Activated T-cell treated with anti-CD3 and anti-CD28 coated beads, Interleukin-2, amount 50 U/mL, for 72 hours (primary cell): ENCODE measurements at regions not wholly inside any gene's neighbourhood (a gene's known extent, or its start where the extent isn't known, plus 50 kb on each side); places are given as distances from the start of the nearest gene placed in this dataset.
"Not testable (repeated sequence)": the region's sequence is repeated elsewhere in the genome, so short reads cannot be mapped to it uniquely, and the experiment has no call there.

Experiments
- ATAC-seq, 2 donors: fragments of 150-1000 bp; cut with Tn5 transposase; replicated peaks in 1 of 2; 2 replicates each; pipeline ENCODE4 v1.10.0; 2021; ENCODE audit warnings: moderate library complexity in 2 of 2, mild to moderate bottlenecking in 1 of 2
- DNase-seq, 2 donors: peaks; one replicate each; pipeline ENCODE4 v3.0.0; 2021 to 2022; ENCODE audit warnings: mixed read lengths in 1 of 2
- H3K27ac Mint-ChIP-seq: one replicate; pipeline ENCODE4 v1.8.0; 2022; ENCODE audit warnings: mild to moderate bottlenecking, moderate library complexity, mixed read lengths
- H3K27me3 Mint-ChIP-seq: one replicate; pipeline ENCODE4 v1.8.0; 2022; ENCODE audit warnings: low read depth, mixed read lengths
- H3K36me3 Mint-ChIP-seq, 2 donors: one replicate each; pipeline ENCODE4 v1.8.0; 2022; ENCODE audit warnings: mixed read lengths in 2 of 2, mild to moderate bottlenecking in 1 of 2; ENCODE audit not compliant: insufficient read depth in 2 of 2
- H3K4me1 Mint-ChIP-seq: one replicate; pipeline ENCODE4 v1.8.0; 2022; ENCODE audit warnings: low read depth, mixed read lengths
- H3K4me3 Mint-ChIP-seq, 2 donors: one replicate each; pipeline ENCODE4 v1.8.0; 2022; ENCODE audit warnings: mild to moderate bottlenecking in 2 of 2, mixed read lengths in 2 of 2, moderate library complexity in 2 of 2
- H3K9me3 Mint-ChIP-seq, 2 donors: one replicate each; pipeline ENCODE4 v1.8.0; 2022; ENCODE audit warnings: mixed read lengths in 2 of 2

- not testable (repeated sequence) for DNase-seq, H3K27ac Mint-ChIP-seq, H3K9me3 Mint-ChIP-seq, H3K27me3 Mint-ChIP-seq, ATAC-seq, H3K4me1 Mint-ChIP-seq, H3K4me3 Mint-ChIP-seq, H3K36me3 Mint-ChIP-seq
Observed at GRCh38 chrY:3195035-3195434, 259.9 kb downstream of the ZFY start.

GRCh38 chrY:3202287-3202686, 267.1 kb downstream of the ZFY start:
- not testable (repeated sequence) for DNase-seq, H3K27ac Mint-ChIP-seq, H3K36me3 Mint-ChIP-seq, ATAC-seq, H3K27me3 Mint-ChIP-seq, H3K4me1 Mint-ChIP-seq, H3K4me3 Mint-ChIP-seq, H3K9me3 Mint-ChIP-seq

DNA sequence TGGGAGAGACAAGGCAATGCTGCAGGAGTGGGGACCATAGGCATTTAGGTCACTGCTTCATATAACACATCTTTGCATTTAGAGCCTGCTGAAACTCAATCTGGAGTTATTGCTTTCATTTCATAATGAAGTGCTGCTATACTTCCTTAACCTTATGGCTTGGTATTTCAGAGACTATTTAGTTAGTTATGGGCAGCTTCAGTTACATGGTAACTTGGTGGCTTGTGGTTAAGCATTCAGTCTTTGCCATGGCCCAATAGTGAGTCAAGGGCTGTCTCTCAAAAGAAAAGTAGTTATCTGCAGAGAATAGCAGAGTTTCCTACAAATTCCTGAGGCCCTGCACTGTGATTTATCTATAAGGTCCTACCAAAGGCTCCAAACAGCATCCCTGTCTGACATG, 271.6 kb downstream of the ZFY start:
- not testable (repeated sequence) for H3K9me3 Mint-ChIP-seq, DNase-seq, H3K36me3 Mint-ChIP-seq, H3K4me1 Mint-ChIP-seq, H3K27me3 Mint-ChIP-seq, ATAC-seq, H3K27ac Mint-ChIP-seq, H3K4me3 Mint-ChIP-seq

- not testable (repeated sequence) for H3K4me3 Mint-ChIP-seq, H3K4me1 Mint-ChIP-seq, ATAC-seq, H3K27me3 Mint-ChIP-seq, H3K9me3 Mint-ChIP-seq, DNase-seq, H3K27ac Mint-ChIP-seq, H3K36me3 Mint-ChIP-seq
Observed at GRCh38 chrY:3213183-3213582, 278.0 kb downstream of the ZFY start.

DNA sequence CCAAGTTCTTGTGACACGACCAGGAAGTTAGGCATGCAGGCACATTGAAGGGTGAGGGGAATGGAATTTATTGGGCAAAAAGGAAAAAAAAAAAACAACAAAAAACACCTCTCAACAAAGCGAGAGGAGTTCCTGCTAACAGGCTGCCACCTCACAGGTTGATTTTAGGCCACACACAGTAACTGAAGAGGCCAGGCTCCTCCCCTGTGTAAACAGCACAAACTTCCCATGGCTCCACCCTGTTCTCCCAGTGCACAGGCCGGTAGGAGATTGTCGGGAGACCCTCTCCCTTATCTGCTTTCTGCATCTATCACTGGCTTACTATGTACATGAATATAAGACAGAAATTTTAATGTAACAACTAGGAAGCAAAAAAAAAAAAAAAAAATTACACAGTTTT, 283.0 kb downstream of the ZFY start:
- ATAC-seq, H3K4me3 Mint-ChIP-seq, H3K36me3 Mint-ChIP-seq, H3K27ac Mint-ChIP-seq, DNase-seq, H3K9me3 Mint-ChIP-seq, H3K27me3 Mint-ChIP-seq, H3K4me1 Mint-ChIP-seq: not testable (repeated sequence)

GRCh38 chrY:3218559-3218958, 283.4 kb downstream of the ZFY start:
- ATAC-seq, H3K27ac Mint-ChIP-seq, H3K9me3 Mint-ChIP-seq, H3K36me3 Mint-ChIP-seq, DNase-seq, H3K4me1 Mint-ChIP-seq, H3K27me3 Mint-ChIP-seq, H3K4me3 Mint-ChIP-seq: not testable (repeated sequence)

DNA sequence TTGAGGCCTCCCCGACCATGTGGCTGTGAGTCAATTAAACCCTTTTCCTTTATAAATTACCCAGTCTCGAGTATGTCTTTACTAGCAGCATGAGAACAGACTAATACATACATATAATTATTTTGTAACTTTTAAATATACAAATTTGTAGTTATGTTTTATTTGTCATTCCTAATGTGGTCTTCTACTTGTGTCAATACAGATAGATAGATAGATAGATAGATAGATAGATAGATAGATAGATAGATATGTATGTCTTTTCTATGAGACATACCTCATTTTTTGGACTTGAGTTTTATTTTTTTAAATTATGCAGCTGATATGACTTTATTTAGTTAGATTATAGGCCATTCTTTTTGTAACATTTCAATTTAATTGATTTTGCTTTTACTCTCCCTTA, 316.0 kb upstream of the TGIF2LY start:
- not testable (repeated sequence) for H3K27me3 Mint-ChIP-seq, DNase-seq, H3K4me1 Mint-ChIP-seq, ATAC-seq, H3K9me3 Mint-ChIP-seq, H3K4me3 Mint-ChIP-seq, H3K27ac Mint-ChIP-seq, H3K36me3 Mint-ChIP-seq

DNA sequence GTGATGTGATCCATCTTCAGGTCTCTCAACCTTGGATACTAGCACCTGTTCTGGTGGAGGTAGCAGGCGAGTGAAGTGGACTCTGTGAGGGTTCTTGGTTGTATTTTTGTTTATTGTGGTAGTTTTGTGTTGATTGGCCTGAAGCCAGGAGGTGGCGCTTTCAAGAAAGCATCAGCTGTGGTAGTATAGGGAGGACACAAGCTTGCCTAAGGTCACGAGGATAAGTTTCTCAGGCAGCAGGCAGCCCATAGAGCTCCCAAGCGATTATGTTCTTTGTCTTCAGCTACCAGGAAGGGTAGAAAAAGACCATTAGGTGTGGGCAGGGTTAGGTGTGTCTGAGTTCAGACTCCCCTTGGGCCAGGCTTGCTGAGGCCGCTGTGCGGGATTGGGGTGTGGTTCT, 290.8 kb upstream of the TGIF2LY start:
- H3K36me3 Mint-ChIP-seq, ATAC-seq: not testable (repeated sequence)

GRCh38 chrY:3297235-3297634, 281.6 kb upstream of the TGIF2LY start:
- ATAC-seq, H3K9me3 Mint-ChIP-seq: not testable (repeated sequence)

More for the DNA sequence above, 290.8 kb upstream of the TGIF2LY start:
- not testable (repeated sequence) for H3K4me3 Mint-ChIP-seq, H3K9me3 Mint-ChIP-seq, H3K27me3 Mint-ChIP-seq, H3K27ac Mint-ChIP-seq, DNase-seq, H3K4me1 Mint-ChIP-seq

DNA sequence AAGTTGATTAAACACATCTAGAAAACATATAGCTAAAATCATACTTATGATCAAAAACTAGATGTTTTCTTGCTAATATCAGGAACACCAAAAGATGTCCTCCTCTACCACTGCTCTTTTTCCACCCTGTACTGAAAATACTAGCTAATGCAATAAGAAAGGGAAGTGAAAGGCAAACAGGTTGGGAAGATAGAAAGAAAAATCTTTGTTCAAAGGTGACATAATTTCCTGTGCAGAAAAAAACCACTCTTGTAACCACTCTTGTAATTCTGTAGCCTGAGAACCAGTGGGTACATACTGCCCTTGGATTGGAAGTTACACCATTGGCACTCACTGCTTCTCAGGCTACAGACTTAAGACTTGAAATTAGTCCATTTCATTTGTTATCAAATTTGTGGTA, 258.9 kb upstream of the TGIF2LY start:
- not testable (repeated sequence) for H3K27ac Mint-ChIP-seq, H3K9me3 Mint-ChIP-seq, H3K4me3 Mint-ChIP-seq, ATAC-seq, H3K36me3 Mint-ChIP-seq, H3K27me3 Mint-ChIP-seq, DNase-seq, H3K4me1 Mint-ChIP-seq

More at GRCh38 chrY:3297235-3297634, 281.6 kb upstream of the TGIF2LY start:
- not testable (repeated sequence) for H3K36me3 Mint-ChIP-seq, H3K27ac Mint-ChIP-seq, H3K27me3 Mint-ChIP-seq, H3K4me1 Mint-ChIP-seq, H3K4me3 Mint-ChIP-seq, DNase-seq

DNA sequence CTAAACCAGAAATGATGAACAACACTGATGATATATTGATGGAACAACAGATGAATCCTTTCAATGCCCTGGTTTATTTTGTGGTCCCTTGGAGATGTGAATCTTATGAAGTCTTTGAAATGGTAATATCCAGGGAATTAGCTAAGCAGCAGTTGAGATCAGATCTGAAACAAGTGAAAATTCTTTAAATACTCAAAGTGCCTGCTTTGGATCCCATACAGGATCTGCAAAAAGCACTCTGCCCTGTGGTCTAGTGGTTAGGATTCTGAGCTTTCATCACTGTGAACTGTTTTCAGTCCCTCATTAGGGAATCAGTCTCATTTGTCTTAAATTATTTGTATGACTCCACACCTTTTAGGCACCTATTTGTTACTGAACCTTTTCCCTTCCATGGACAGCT, 211.3 kb upstream of the TGIF2LY start:
- not testable (repeated sequence) for H3K27me3 Mint-ChIP-seq, DNase-seq, H3K9me3 Mint-ChIP-seq, H3K4me3 Mint-ChIP-seq, ATAC-seq, H3K4me1 Mint-ChIP-seq, H3K36me3 Mint-ChIP-seq, H3K27ac Mint-ChIP-seq

- H3K4me3 Mint-ChIP-seq, H3K27ac Mint-ChIP-seq, DNase-seq, ATAC-seq, H3K4me1 Mint-ChIP-seq, H3K9me3 Mint-ChIP-seq, H3K27me3 Mint-ChIP-seq, H3K36me3 Mint-ChIP-seq: not testable (repeated sequence)
Observed at GRCh38 chrY:3368459-3368858, 210.4 kb upstream of the TGIF2LY start.

DNA sequence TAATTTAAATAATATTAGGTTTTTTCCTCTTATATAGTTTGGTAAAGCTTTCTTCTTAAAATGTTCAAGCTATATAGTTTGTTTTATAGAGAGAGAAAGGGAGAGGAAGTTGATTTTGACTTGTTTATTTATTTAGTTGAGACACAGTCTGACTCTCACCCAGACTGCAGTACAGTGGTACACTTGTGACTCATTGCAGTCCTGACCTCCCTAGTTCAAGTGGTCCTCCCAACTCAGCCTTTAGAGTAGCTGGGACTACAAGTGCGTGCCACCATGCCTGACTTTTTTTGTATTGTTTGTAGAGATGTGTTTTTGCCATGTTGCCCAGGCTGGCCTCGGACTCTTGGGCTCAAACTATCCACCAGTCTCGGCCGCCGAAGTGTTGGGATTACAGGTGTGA, 187.4 kb upstream of the TGIF2LY start:
- not testable (repeated sequence) for H3K4me3 Mint-ChIP-seq, H3K27ac Mint-ChIP-seq, H3K36me3 Mint-ChIP-seq, H3K9me3 Mint-ChIP-seq, H3K4me1 Mint-ChIP-seq, ATAC-seq, H3K27me3 Mint-ChIP-seq, DNase-seq

DNA sequence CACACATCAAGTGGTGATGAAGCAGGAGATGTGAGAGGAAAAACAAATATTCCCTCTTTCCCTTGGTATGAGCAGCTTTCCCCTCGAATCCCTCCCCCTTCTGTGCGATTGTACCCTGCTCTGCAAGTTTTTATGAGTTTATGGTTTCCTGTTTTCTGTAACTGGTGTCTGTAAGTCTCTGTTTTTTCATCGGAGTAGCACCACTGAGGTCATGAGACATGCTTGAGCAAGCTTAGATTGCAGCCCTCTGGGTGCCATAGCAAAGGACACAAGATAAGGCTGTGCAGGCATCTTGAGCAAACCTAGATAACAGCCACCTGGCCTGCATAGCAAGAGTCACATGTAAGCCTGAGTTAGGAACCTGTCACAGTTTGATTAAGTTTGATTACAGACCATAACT, 174.6 kb upstream of the TGIF2LY start:
- not testable (repeated sequence) for H3K4me1 Mint-ChIP-seq, DNase-seq, H3K27ac Mint-ChIP-seq, H3K9me3 Mint-ChIP-seq, H3K4me3 Mint-ChIP-seq, ATAC-seq, H3K27me3 Mint-ChIP-seq, H3K36me3 Mint-ChIP-seq

GRCh38 chrY:3405585-3405984, 173.3 kb upstream of the TGIF2LY start:
- not testable (repeated sequence) for H3K4me1 Mint-ChIP-seq, H3K27ac Mint-ChIP-seq, H3K9me3 Mint-ChIP-seq, ATAC-seq, H3K36me3 Mint-ChIP-seq, H3K4me3 Mint-ChIP-seq, H3K27me3 Mint-ChIP-seq, DNase-seq
